NCI-H460 (cell line): ENCODE measurements at regions not wholly inside any gene's neighbourhood (a gene's known extent, or its start where the extent isn't known, plus 50 kb on each side); places are given as distances from the start of the nearest gene placed in this dataset.

ENCODE experiments used
- DNase-seq: peaks from one replicate; pipeline ENCODE4 v3.0.0-alpha.2; 2016; ENCODE audit warnings: low read depth; ENCODE audit errors: extremely low read depth

DNA sequence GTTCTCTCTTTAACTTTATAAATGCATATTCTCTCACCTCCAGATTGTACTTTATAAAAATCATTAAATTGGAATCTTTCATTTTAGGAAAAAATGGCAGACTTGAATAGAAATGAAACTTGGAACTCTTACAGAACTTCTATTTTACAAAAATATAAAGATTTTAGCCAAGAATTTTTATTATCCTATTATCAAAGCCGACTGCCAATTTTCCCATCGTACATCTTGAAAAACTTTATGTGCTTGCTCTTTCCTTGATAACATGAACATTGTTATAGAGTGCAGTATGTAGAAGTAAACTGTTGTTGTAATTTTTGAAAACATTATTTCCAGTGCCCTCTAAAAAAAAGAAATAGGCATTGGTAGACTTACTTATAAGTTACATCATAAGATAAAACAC, 475.7 kb upstream of the REG3G start:
- no peak for DNase-seq

DNA sequence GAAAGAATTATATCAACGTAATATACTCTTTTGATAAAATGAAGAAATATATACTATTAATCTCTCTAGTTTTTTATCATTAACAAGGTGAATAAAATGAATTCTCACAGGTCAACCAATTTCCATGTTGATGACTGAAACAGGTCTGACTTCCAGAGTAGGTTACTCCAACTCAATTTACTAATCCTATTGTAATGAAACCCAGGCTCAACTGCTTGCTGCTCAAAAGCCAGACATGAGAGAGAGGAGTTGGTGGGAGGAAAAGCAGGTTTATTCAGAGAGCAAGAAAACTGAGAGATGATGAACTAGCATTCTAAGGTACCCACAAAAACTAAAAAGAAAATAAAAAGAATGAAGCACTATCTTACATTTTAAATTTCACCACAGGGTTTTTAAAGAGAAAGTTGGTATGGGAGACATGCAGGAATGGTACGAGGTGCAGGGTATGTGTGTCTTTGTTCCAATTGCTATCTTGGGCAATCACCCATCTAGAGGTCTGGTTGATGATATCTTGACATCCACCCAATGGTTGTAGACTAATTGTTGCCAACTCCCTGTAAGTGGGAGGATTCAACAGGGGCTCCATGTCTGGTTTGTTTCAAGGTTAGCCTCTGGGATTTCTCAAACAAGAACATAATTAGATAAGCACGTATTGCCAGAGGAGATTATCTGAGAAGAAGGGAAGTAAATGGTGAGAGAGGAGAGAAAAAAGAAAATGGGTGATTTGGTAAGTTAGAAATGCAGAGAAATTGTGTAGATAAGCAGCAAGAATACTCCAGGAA, 471.4 kb upstream of the REG3G start:
- no peak for DNase-seq

DNA sequence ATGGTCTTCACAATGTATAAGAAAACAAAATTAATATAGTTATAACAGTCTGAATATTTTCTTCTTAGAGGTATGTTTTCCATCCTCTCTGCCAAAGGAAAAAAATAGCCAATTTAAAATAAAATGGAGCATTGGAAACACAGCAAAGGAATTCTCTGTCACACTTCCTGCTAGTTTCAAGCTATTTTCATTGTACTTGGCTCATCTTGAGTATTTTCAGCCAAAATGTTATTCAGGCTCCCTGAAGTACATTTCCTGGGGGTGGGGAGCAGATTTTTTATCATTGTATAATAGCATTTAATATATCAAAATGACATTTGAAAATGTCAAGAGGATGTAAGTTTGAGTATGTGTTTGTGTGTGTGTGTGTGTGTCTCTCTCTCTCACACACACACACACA, 463.6 kb upstream of the REG3G start:
- DNase-seq: no peak

DNA sequence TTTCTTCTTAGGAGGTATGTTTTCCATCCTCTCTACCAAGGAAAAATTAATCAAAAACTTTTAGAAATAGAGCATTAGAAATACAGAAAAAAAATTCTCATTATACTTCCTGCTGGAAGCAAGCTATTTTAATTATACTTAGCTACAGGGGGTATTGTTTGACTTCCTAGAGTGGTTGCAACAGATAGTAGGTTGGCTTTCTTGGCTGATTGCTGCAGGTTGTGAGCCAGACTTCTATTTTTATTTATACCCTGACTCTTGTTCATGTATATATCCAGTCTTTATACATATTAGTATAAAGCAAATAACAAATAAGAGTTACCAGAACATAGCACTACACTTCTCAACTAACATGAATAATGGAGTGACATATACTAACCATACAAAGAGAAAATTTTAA, 460.8 kb upstream of the REG3G start:
- DNase-seq: no peak

DNA sequence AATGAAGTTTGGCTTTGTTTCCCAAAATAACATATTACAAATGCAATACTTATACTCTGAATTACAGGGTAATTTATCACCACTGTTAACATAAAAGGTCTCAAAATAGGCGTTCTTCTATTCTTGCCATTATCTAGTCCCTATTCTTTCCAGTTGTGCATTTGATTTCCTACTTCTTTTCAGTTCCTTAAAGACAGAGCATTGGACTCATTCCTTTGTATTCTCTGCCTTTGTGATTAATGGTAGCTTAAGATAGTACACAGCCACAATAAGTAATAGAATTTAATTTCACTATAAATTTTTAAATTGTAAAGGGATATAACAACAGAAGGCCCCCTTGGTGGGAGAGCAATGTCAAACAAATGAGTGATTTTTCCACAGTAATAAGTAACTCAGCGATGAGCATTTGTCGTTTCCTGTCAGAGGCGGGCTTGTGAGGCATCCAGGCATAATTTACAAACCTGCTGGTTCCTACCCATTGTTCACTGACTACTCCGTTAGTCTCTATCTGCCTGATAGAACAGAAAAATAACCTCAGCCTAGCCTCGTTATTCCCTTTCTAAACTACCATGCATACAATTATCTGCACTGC, 456.6 kb upstream of the REG3G start:
- no peak for DNase-seq

DNA sequence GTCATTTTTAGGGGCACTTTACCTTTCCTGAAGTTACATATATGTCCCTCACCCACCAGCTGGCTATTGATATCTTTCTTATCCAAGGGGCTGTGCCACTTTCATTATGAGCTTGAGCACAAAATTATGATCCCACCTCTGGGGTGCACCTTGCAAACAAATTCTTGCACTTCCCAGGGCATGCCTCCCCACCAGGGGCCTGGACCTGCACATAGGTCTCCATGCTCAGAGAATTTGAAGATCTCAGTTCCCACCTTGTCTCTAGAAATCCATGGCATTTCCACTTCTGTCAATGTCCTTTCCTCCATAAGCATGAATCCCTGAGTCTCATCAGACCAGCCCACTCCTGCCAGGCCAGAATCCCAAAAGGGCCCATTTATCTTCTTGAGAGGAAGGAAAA, 449.1 kb upstream of the REG3G start:
- DNase-seq: no peak

DNA sequence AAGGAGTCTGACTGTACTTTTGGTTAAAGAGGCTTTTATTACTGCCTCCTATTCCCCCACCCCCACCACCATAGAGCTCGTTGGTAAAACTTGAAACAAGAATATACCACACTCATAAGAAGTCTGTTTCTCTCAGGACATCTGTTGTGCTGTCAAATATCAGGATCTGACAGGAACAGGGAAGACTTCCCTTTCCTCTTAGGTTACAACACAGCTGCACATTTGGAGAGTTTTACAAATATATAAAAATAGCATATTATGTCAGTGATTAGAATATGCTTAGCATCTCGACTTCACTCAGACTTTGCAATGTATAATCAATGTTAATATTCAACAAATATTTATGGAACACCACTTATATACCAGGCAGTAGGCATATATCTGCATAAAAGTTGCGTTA, 439.6 kb upstream of the REG3G start:
- DNase-seq: no peak

DNA sequence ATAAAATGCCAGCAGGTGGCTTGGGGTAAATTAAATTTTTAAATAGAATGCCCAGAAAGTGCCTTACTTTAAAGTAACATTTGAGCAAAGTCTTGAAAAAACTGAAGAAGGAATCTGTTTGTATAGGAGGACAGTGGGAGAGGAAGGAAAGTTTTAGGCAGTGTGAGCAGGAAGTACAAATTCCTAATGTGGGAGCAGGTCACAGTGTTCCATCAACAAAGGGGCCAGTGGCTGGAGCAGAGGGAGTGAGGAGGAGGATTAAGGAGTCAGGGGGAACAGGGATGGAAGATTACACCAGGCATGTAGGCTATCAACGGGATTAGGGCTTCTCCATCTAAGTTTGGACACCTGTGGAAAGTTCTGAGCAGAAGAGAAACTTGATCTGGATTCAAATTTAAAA, 439.2 kb upstream of the REG3G start:
- no peak for DNase-seq

DNA sequence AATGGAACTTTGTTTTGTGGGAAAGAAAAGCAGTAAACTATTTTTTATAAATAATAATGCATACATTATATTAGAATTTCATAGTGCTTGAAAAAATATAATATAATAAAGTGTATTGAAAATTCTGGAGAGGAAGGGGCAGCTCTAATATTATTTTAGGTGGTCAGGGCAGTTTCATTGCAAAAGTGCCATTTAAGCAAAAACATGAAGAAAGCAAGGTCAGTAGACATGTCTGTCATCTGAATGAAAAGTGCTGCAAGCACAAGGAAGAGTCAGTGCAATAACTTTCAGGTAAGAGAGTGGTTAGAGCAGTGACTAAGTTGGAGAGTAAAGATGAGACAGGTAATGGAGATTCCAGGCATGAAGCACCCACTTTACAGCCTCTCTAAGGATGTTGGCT, 435.6 kb upstream of the REG3G start:
- DNase-seq: no peak

DNA sequence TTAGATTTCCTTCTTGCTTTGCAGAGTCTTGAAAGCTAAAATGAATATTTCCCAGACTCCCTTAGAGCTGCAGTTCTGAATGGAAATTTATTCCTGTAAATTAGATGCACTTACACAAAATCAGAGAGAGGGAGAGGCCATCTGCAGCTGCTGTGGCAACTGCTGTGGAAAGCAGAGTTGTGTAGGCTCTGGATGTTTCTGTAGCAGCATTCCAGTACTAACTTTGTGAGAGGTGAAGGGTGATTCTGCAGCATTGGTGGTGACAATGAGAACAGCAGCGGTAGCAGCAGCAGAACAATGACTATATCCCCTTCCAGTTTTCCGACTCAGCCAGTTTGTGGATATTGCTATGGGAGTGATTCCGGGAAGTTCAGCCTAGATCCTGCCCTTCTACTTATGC, 433.0 kb upstream of the REG3G start:
- no peak for DNase-seq

DNA sequence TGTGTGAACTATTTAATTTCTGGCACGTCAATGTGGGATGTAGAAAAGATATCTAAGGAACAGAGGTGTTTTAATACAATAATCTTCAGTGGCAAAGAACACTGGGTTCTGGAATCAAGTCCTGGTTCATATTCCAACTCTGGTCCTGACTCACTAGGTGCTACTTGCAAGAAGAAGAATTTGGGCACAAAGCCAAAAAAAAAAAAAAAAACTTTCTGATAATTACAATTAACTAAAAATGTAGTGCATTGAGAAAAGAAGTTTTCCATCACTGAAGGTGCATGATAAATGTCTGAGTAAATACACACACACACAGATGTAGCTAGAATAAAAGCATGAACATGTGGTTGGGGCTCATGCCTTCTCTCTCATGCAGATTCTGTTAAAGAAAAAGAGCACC, 424.4 kb upstream of the REG3G start:
- no peak for DNase-seq

DNA sequence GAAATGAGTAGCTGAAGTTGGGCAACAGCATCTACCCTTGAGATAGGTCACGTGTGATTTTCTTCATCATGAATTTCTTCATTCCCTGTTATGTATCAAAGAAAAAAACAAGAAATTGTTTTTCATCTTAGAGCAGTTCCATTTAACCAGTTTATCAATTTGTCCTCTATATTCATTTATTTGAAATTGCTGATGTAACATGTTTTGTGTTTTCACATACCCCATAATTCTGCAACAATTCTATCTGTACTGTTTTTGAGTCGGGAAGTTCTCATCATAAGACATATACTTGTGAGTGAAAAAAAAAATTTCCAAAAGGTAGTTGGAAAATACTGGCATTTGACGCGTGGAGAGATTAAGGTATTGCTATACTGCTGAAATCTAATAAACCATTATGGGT, 422.6 kb upstream of the REG3G start:
- DNase-seq: no peak

DNA sequence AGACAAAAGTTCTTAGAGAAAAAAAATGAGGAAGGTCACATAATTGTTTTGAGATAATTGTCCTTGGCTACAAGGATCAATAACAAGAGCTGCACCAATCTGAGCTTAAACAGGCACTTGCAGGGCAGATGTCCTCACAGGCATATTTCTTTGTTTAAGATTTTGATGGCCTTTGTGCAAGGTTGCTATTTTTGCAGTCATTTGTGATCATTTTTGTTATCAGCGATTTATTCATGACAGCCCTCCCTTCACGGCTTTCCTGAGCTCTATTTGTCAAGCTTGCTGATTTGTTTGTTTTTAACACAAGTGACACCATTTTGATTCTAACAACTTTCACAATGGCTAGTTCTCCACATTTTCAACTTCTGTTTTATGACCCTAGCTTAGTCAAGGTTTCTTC, 418.6 kb upstream of the REG3G start:
- no peak for DNase-seq

DNA sequence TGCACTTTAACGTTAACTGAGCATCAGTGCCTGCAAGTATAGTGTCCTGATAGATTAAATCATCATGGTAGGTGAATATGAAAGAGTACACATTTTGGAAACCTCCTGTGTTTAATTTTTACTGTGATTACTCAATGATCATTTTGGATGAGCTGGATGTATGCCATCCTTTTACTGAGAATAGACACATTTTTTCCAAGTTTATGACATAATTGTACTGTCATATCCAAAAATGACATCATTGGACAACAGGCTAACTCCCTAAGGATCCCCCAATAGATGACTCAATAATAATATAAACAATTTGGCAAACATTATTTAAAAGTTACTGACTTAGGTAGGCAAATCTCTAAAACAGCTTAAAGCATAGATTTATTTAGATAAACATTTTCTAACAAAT, 410.8 kb upstream of the REG3G start:
- no peak for DNase-seq

DNA sequence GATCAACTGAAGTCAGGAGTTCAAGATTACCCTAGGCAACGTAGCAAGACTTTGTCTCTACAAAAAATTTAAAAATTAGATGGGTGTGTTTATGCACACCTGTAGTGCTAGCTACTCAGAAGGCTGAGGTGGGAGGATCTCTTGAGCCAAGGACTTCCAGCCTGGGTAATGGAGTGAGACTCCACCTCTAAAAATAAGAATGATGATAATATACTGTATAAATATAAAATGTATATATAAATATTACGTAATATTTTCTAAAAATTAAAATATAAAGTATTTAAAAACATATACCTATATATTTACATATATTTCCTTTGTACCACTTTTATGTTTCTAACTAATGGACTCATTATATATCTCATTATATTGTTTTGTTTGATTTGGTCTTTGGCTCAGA, 409.5 kb upstream of the REG3G start:
- DNase-seq: no peak

DNA sequence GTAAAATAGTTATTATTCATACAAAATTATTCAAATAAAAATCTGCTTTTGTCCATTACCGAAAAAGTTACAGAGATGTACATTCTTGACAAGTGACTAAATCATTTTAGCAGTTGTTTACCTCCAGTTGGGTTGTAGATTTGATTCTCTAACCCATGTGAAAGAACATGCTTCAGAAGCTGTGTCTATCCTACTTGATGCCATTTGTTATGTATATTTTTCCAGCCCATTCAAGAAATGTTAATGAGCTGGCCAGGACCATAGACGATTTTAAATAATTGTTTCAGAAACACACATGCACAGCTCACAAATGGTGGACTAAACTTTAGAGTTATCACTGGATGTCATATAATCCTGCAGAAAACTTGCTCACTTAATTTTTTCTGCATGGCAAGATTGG, 391.1 kb upstream of the REG3G start:
- no peak for DNase-seq

DNA sequence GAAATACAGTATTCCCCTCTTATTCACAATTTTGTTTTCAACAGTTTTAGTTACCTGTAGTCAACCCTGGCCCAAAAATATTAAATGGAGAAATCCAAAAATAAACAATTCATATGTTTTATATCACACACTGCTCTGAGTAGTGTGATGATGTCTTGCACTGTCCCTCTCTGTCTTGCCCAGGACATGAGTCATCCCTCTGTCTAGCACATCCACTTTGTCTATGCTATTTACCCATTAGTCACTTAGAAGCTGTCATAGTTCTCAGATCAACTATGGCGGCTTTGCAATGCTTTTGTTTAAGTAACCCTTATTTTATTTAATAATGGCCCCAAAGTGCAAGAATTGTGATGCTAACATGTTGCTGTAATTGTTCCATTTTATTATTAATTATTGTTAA, 380.6 kb upstream of the REG3G start:
- DNase-seq: peak; percentile 14

DNA sequence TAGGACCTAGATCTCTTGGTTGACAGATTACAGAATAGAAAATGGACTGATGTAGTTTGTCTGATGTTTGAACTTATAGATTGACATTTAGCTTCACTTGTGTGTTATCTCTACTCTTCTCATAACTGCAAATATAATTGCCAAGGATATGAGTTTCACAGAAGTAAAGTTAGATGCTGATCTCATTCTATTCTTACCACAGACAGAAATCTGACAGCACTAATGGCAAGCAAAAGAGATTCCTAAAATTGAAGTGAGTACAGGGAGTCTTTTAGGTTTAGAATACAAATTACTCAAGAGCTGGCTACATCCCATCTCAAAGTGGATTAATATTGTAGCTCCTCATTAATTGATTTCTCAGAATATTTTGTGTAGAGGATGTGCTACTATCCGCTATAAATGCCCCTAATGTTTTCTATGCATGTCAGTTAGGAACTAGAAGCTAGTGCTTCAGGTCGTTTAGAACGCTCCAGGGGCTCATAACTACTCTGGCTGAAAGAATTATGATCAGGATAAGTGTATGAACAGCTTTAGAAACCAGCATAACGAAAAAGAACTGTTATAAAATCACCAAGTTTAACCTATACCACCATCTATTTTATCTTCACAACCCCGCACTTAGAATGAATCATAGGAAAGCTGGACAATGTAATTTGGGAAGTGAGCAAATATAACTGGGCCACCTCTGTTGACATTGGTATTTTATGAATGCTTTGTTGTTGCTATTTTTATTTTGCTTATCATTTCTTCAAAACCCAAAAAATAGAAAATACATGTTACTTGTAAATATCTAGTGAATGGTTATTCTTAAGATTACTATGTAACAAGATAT, 378.8 kb upstream of the REG3G start:
- no peak for DNase-seq

DNA sequence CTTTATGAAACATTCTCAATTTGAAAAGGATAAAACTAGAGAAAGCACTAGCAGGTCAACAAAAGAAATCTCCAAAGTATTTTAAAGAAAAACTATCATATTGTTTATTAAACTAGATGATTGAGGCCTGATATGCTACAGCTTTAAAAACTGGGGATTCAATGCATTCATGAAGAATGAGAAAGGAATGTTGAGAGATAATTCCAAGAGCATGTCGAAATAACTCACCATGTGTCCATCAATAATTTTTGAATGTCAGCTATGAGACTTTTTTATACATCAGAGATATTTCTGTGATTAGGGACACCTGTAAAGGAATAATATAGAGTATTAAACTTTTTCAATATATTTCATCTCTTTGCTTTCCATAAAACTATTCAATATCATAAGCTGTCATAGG, 376.9 kb upstream of the REG3G start:
- DNase-seq: no peak

DNA sequence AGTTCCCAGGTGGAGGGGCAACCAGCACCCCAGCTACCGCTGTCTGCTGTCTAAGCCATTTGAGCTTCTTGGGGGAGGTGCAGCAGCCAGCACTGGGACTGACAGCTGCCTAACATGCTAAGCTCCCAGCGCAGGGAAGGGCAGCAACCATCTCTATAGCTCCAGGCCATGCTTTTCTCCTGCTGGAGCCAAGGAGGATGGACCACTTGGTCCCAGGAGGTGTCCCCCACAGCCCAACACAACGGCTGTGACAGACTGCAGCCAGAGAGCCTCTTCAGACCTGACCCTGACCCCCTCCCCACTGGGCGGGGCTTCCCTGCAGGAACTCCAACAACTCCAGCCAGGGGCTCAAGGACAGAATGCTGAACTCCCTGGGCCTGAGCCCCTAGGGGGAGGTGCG, 370.6 kb upstream of the REG3G start:
- no peak for DNase-seq

DNA sequence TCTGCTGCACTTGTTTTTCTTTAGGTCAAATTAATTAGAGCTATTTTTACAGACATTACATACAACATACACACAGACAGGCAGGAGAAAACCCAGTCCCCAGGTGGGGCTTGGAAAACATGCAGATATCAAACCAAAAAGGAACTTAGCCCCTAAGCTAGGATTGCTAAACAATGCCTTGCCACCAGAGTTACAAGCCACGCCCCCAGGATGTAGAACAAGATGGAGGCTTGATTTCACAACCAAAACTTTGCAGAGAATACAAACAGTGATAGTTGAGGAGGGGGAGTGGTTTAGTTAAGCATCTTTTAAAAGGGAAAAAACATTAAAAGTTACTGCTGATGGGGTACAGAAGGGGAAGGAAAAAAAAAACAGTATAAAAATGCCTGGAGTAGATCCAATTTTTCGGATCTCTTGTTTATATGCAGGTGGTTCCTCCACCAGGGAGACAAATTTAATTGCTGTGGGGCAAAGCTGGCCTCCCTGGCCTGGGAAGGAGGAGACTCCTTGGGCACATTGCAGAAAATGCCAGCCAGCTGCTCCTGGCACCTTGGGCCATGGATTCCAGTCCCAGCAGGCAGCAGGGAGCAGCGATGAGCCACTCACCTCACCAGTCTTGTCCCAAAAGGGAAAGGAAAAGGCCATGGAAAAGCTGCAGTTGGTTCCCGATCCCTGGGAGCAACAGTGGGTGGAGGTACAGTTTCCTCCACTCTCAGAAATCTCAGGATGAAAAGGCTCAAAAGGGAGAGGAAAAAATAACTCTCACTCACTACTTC, 348.4 kb upstream of the REG3G start:
- DNase-seq: no peak
